ENCODE measurements at regions not wholly inside any gene's neighbourhood (a gene's known extent, or its start where the extent isn't known, plus 50 kb on each side); places are given as distances from the start of the nearest gene placed in this dataset.

GRCh38 chr7:91323626-91324158 lies 59.5 kb downstream of the FZD1 start:
- no peak for DNase-seq (ENCODE audit: low spot score)
- TF ChIP-seq CTCF (IDR thresholded peaks at IDR 0.05; ENCODE audit: extremely low read depth, insufficient read depth, missing control alignments), result no peak
- in situ Hi-C loops (cut with MboI; ENCODE audit: low pct_unique_long_range_greater_than_20kb, low sequenced_read_pairs, unreplicated experiment), result no loop called here

GRCh38 chr7:91324663-91325062 lies 60.4 kb downstream of the FZD1 start:
- no peak for TF ChIP-seq CTCF (IDR thresholded peaks at IDR 0.05; ENCODE audit: extremely low read depth, insufficient read depth, missing control alignments)
- DNase-seq (ENCODE audit: low spot score), result no peak
- in situ Hi-C loops (cut with MboI; ENCODE audit: low pct_unique_long_range_greater_than_20kb, low sequenced_read_pairs, unreplicated experiment), result no loop called here

- no peak for DNase-seq (ENCODE audit: low spot score)
- in situ Hi-C loops (cut with MboI; ENCODE audit: low pct_unique_long_range_greater_than_20kb, low sequenced_read_pairs, unreplicated experiment), result no loop called here
- no peak for TF ChIP-seq CTCF (IDR thresholded peaks at IDR 0.05; ENCODE audit: extremely low read depth, insufficient read depth, missing control alignments)
These were observed 61.5 kb downstream of the FZD1 start for GRCh38 chr7:91325726-91326125.

- in situ Hi-C loops (cut with MboI; ENCODE audit: low pct_unique_long_range_greater_than_20kb, low sequenced_read_pairs, unreplicated experiment), result no loop called here
- DNase-seq (ENCODE audit: low spot score), result no peak
- TF ChIP-seq CTCF (IDR thresholded peaks at IDR 0.05; ENCODE audit: extremely low read depth, insufficient read depth, missing control alignments), result no peak
These were observed 62.4 kb downstream of the FZD1 start for GRCh38 chr7:91326516-91327199.

GRCh38 chr7:91327346-91327745 lies 63.1 kb downstream of the FZD1 start:
- TF ChIP-seq CTCF (IDR thresholded peaks at IDR 0.05; ENCODE audit: extremely low read depth, insufficient read depth, missing control alignments), result no peak
- in situ Hi-C loops (cut with MboI; ENCODE audit: low pct_unique_long_range_greater_than_20kb, low sequenced_read_pairs, unreplicated experiment), result no loop called here
- DNase-seq (ENCODE audit: low spot score), result no peak

- in situ Hi-C loops (cut with MboI; ENCODE audit: low pct_unique_long_range_greater_than_20kb, low sequenced_read_pairs, unreplicated experiment), result no loop called here
- DNase-seq (ENCODE audit: low spot score), result no peak
- no peak for TF ChIP-seq CTCF (IDR thresholded peaks at IDR 0.05; ENCODE audit: extremely low read depth, insufficient read depth, missing control alignments)
These were observed 65.3 kb downstream of the FZD1 start for GRCh38 chr7:91329571-91329970.
